ENCODE measurements at regions not wholly inside any gene's neighbourhood (a gene's known extent, or its start where the extent isn't known, plus 50 kb on each side); places are given as distances from the start of the nearest gene placed in this dataset.
"Not testable (repeated sequence)": the region's sequence is repeated elsewhere in the genome, so short reads cannot be mapped to it uniquely, and the experiment has no call there.

DNA sequence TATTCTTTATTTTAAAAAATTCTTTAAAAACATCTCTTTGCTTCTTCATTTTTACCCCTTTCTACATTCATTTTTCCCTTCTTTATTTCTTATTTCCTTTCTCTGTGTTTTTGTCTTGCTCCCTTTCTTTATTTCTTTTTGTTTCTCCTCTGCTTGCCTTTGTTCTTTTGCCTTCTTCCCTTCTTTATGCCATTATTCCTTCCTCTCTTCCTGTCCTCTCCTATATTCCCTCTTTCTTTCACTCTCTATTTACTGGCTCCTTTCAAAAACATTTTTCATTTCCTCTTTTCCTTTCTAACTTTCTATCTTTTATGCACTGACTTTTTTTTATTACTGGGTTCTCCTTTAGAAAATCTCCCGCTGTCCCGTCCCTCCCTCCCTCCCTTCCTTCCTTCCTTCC is 102.2 kb downstream of the RBMX2 start:
- H3K4me1 ChIP-seq (ENCODE audit: control insufficient read depth, insufficient read depth, low read depth, low read length): no peaks in the 10 kb centered on the region
- no peak overlapping the region for H3K4ac ChIP-seq (ENCODE audit: low read depth in 1 of 2, low read length in 2 of 2)
- H3K27me3 ChIP-seq (ENCODE audit: control insufficient read depth in 1 of 2, insufficient read depth in 1 of 2, low read length in 2 of 2): peaks cover 0 to 5% of the 10 kb centered on the region in 2 experiments
- no peak overlapping the region for H2BK12ac ChIP-seq (ENCODE audit: low read length in 2 of 2)
- no peak overlapping the region for H3K27ac ChIP-seq (ENCODE audit: low read length, poor library complexity, severe bottlenecking)
- no peak overlapping the region for H3K18ac ChIP-seq (ENCODE audit: low read depth in 1 of 2, low read length in 2 of 2)
- no peak overlapping the region for H2AFZ ChIP-seq (ENCODE audit: low read depth, low read length)
- H2AK5ac ChIP-seq (ENCODE audit: low read length, severe bottlenecking): no peak overlapping the region
- no peak overlapping the region for H3K4me2 ChIP-seq (ENCODE audit: low read length, poor library complexity, severe bottlenecking)
- H2BK15ac ChIP-seq (ENCODE audit: low read depth, poor library complexity, severe bottlenecking): no peak overlapping the region
- no peak overlapping the region for H3K23ac ChIP-seq (ENCODE audit: low read length in 2 of 2)
- 96% methylated on average over 2 of the region's 2 CpGs for WGBS
- no peak overlapping the region for H3K9ac ChIP-seq (ENCODE audit: low read length)
- H4K8ac ChIP-seq (ENCODE audit: low read length): no peak overlapping the region
- H3K4me3 ChIP-seq (ENCODE audit: insufficient read depth in 1 of 2, low read depth in 1 of 2, low read length in 2 of 2): no peak overlapping the region
- no peak overlapping the region for H2BK120ac ChIP-seq (ENCODE audit: low read depth, low read length)
- H3K9me3 ChIP-seq (ENCODE audit: control insufficient read depth, low read length): no peaks in the 10 kb centered on the region
- no peak overlapping the region for H3K14ac ChIP-seq (ENCODE audit: low read length in 2 of 2)
- no peak overlapping the region for H4K91ac ChIP-seq (ENCODE audit: low read length)
- H3K79me1 ChIP-seq (replicated peaks; ENCODE audit: low read length, poor library complexity, severe bottlenecking): no peaks in the 10 kb centered on the region
- no peak for DNase-seq
- no peak overlapping the region for H2BK5ac ChIP-seq (ENCODE audit: low read depth, low read length, poor library complexity, severe bottlenecking)
- no peaks in the 10 kb centered on the region for H3K36me3 ChIP-seq (ENCODE audit: control insufficient read depth in 1 of 2, insufficient read depth in 2 of 2, low read depth in 1 of 2, low read length in 2 of 2)

DNA sequence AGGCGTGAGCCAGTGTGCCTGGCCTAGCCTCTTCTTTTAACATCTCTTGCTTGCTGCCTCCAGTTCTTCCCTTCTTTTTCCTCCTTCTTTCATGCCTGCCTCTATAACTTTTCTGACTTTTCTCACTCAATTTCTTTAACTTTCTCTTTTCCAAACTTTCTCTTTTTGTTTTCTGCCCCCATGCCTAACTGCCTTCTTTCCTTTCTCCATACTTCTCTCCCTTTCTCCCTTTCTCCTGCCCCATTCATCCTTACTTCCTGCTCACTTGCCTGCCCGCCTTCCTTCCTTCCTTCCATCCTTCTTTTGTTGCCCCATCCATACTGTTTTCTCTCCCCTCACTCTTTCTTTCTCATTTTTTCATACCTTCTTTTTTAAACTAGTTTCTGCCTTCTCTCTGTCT is 105.2 kb downstream of the RBMX2 start:
- Histone ChIP-seq H2BK15ac (ENCODE audit: low read depth, poor library complexity, severe bottlenecking) (no peak overlapping the region), H2AK5ac (ENCODE audit: low read length, severe bottlenecking) (no peak overlapping the region), H4K8ac (ENCODE audit: low read length) (no peak overlapping the region), H3K4me2 (ENCODE audit: low read length, poor library complexity, severe bottlenecking) (no peak overlapping the region), H2BK5ac (ENCODE audit: low read depth, low read length, poor library complexity, severe bottlenecking) (no peak overlapping the region), H3K27ac (ENCODE audit: low read length, poor library complexity, severe bottlenecking) (no peak overlapping the region), H4K91ac (ENCODE audit: low read length) (no peak overlapping the region), H3K79me1 (replicated peaks; ENCODE audit: low read length, poor library complexity, severe bottlenecking) (no peaks in the 10 kb centered on the region), H2AFZ (ENCODE audit: low read depth, low read length) (no peak overlapping the region), H3K9me3 (ENCODE audit: control insufficient read depth, low read length) (peaks cover 9% of the 10 kb centered on the region), H2BK120ac (ENCODE audit: low read depth, low read length) (no peak overlapping the region), H2BK12ac (ENCODE audit: low read length in 2 of 2) (no peak overlapping the region), H3K9ac (ENCODE audit: low read length) (no peak overlapping the region), H3K14ac (ENCODE audit: low read length in 2 of 2) (no peak overlapping the region), H3K23ac (ENCODE audit: low read length in 2 of 2) (no peak overlapping the region), H3K4me1 (ENCODE audit: control insufficient read depth, insufficient read depth, low read depth, low read length) (no peaks in the 10 kb centered on the region), H3K36me3 (ENCODE audit: control insufficient read depth in 1 of 2, insufficient read depth in 2 of 2, low read depth in 1 of 2, low read length in 2 of 2) (no peaks in the 10 kb centered on the region), H3K27me3 (ENCODE audit: control insufficient read depth in 1 of 2, insufficient read depth in 1 of 2, low read length in 2 of 2) (peaks cover 0 to 8% of the 10 kb centered on the region in 2 experiments), H3K18ac (ENCODE audit: low read depth in 1 of 2, low read length in 2 of 2) (no peak overlapping the region), H3K4me3 (ENCODE audit: insufficient read depth in 1 of 2, low read depth in 1 of 2, low read length in 2 of 2) (no peak overlapping the region), H3K4ac (ENCODE audit: low read depth in 1 of 2, low read length in 2 of 2) (no peak overlapping the region)
- 93% methylated on average over 2 of the region's 2 CpGs for WGBS
- no peak for DNase-seq

DNA sequence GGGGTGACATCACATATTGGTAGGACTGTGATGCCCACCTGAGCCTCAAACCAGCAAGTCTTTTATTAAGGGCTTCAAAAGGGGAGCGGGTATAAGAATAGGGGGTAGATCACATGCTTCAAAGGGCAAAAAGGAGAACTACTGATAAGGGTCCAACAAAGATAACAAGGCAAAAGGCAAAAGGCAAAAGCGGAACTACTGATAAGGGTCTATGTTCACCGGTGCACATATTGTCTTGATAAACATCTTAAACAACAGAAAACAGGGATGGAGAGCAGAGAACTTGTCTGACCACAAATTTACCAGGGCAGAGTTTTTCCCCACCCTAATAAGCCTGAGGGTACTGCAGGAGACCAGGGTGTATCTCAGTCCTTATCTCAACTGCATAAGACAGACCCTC is 110.7 kb downstream of the RBMX2 start:
- H2BK12ac ChIP-seq (ENCODE audit: low read length in 2 of 2); H2AK5ac ChIP-seq (ENCODE audit: low read length, severe bottlenecking); H2BK120ac ChIP-seq (ENCODE audit: low read depth, low read length); H3K27ac ChIP-seq (ENCODE audit: low read length, poor library complexity, severe bottlenecking); H3K14ac ChIP-seq (ENCODE audit: low read length in 2 of 2); H2AFZ ChIP-seq (ENCODE audit: low read depth, low read length); H4K91ac ChIP-seq (ENCODE audit: low read length); H3K79me1 ChIP-seq (replicated peaks; ENCODE audit: low read length, poor library complexity, severe bottlenecking); H2BK5ac ChIP-seq (ENCODE audit: low read depth, low read length, poor library complexity, severe bottlenecking); H2BK15ac ChIP-seq (ENCODE audit: low read depth, poor library complexity, severe bottlenecking); DNase-seq; H3K23ac ChIP-seq (ENCODE audit: low read length in 2 of 2); H3K9ac ChIP-seq (ENCODE audit: low read length); H3K4me3 ChIP-seq (ENCODE audit: insufficient read depth in 1 of 2, low read depth in 1 of 2, low read length in 2 of 2); H3K36me3 ChIP-seq (ENCODE audit: control insufficient read depth in 1 of 2, insufficient read depth in 2 of 2, low read depth in 1 of 2, low read length in 2 of 2); H3K4me1 ChIP-seq (ENCODE audit: control insufficient read depth, insufficient read depth, low read depth, low read length); H3K18ac ChIP-seq (ENCODE audit: low read depth in 1 of 2, low read length in 2 of 2); H4K8ac ChIP-seq (ENCODE audit: low read length); H3K4ac ChIP-seq (ENCODE audit: low read depth in 1 of 2, low read length in 2 of 2); H3K4me2 ChIP-seq (ENCODE audit: low read length, poor library complexity, severe bottlenecking): not testable (repeated sequence)
- Histone ChIP-seq H3K9me3 (ENCODE audit: control insufficient read depth, low read length) (peaks cover 13% of the 10 kb centered on the region), H3K27me3 (ENCODE audit: control insufficient read depth in 1 of 2, insufficient read depth in 1 of 2, low read length in 2 of 2) (peaks cover 0 to 22% of the 10 kb centered on the region in 2 experiments)
- WGBS: 78% methylated on average over 2 of the region's 3 CpGs

DNA sequence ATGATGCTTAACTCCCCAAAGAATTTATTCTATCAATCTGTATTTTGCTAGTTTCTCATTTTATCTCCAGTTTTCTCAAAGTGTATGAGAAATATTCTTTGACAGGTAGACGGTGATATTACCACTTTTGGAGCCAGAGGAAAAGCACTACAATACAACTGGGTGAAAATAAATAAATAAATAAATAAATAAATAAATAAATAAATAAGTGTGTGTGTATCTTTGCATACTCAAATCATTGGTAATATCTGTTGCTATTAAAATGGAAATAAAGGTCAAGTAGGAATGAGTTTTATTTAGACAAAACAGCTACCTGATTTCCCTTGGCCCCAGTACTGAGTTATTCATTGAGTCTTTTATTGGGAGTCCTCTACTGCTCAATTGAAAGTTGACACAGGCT is 114.3 kb downstream of the RBMX2 start:
- Histone ChIP-seq H3K23ac (ENCODE audit: low read length in 2 of 2) (no peak overlapping the region), H2AFZ (ENCODE audit: low read depth, low read length) (no peak overlapping the region), H3K9ac (ENCODE audit: low read length) (no peak overlapping the region), H3K18ac (ENCODE audit: low read depth in 1 of 2, low read length in 2 of 2) (no peak overlapping the region), H3K4me2 (ENCODE audit: low read length, poor library complexity, severe bottlenecking) (no peak overlapping the region), H3K36me3 (ENCODE audit: control insufficient read depth in 1 of 2, insufficient read depth in 2 of 2, low read depth in 1 of 2, low read length in 2 of 2) (no peaks in the 10 kb centered on the region), H3K27ac (ENCODE audit: low read length, poor library complexity, severe bottlenecking) (no peak overlapping the region), H3K9me3 (ENCODE audit: control insufficient read depth, low read length) (peaks cover 10% of the 10 kb centered on the region), H3K4me1 (ENCODE audit: control insufficient read depth, insufficient read depth, low read depth, low read length) (no peaks in the 10 kb centered on the region), H3K79me1 (replicated peaks; ENCODE audit: low read length, poor library complexity, severe bottlenecking) (no peaks in the 10 kb centered on the region), H3K4me3 (ENCODE audit: insufficient read depth in 1 of 2, low read depth in 1 of 2, low read length in 2 of 2) (no peak overlapping the region), H3K4ac (ENCODE audit: low read depth in 1 of 2, low read length in 2 of 2) (no peak overlapping the region), H2BK15ac (ENCODE audit: low read depth, poor library complexity, severe bottlenecking) (no peak overlapping the region), H3K27me3 (ENCODE audit: control insufficient read depth in 1 of 2, insufficient read depth in 1 of 2, low read length in 2 of 2) (peaks cover 0 to 18% of the 10 kb centered on the region in 2 experiments), H4K91ac (ENCODE audit: low read length) (no peak overlapping the region), H2BK12ac (ENCODE audit: low read length in 2 of 2) (no peak overlapping the region), H4K8ac (ENCODE audit: low read length) (no peak overlapping the region), H3K14ac (ENCODE audit: low read length in 2 of 2) (no peak overlapping the region), H2BK120ac (ENCODE audit: low read depth, low read length) (no peak overlapping the region), H2AK5ac (ENCODE audit: low read length, severe bottlenecking) (no peak overlapping the region), H2BK5ac (ENCODE audit: low read depth, low read length, poor library complexity, severe bottlenecking) (no peak overlapping the region)
- WGBS: no CpG with 5 or more reads among the region's 1 CpG
- no peak for DNase-seq
